ENCODE measurements at regions not wholly inside any gene's neighbourhood (a gene's known extent, or its start where the extent isn't known, plus 50 kb on each side); places are given as distances from the start of the nearest gene placed in this dataset.
A peak's percentile ranks its signal among the peaks of the same experiment; 100 is the strongest.

GRCh38 chr15:66646308-66646707 is 55.7 kb upstream of the SMAD6 start:
- TF ChIP-seq, protein P1, sequence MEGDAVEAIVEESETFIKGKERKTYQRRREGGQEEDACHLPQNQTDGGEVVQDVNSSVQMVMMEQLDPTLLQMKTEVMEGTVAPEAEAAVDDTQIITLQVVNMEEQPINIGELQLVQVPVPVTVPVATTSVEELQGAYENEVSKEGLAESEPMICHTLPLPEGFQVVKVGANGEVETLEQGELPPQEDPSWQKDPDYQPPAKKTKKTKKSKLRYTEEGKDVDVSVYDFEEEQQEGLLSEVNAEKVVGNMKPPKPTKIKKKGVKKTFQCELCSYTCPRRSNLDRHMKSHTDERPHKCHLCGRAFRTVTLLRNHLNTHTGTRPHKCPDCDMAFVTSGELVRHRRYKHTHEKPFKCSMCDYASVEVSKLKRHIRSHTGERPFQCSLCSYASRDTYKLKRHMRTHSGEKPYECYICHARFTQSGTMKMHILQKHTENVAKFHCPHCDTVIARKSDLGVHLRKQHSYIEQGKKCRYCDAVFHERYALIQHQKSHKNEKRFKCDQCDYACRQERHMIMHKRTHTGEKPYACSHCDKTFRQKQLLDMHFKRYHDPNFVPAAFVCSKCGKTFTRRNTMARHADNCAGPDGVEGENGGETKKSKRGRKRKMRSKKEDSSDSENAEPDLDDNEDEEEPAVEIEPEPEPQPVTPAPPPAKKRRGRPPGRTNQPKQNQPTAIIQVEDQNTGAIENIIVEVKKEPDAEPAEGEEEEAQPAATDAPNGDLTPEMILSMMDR (conservative IDR thresholded peaks at IDR 0.05), result no peak
- no peak for DNase-seq (ENCODE audit: extremely low spot score, unreplicated experiment)
- Mint-ChIP-seq H3K36me3 (no peaks in the 10 kb centered on the region), H3K27me3 (no peaks in the 10 kb centered on the region), H3K4me1 (ENCODE audit: unreplicated experiment) (peaks cover 21% of the 10 kb centered on the region), H3K4me3 (no peak overlapping the region), H3K9me3 (no peaks in the 10 kb centered on the region), H3K27ac (no peak overlapping the region)

- H3K4me3 Mint-ChIP-seq, result no peak overlapping the region
- H3K36me3 Mint-ChIP-seq, result no peaks in the 10 kb centered on the region
- no peak for DNase-seq (ENCODE audit: extremely low spot score, unreplicated experiment)
- no peak overlapping the region for H3K27ac Mint-ChIP-seq
- H3K4me1 Mint-ChIP-seq (ENCODE audit: unreplicated experiment), result peaks cover 21% of the 10 kb centered on the region
- H3K27me3 Mint-ChIP-seq, result no peaks in the 10 kb centered on the region
- no peaks in the 10 kb centered on the region for H3K9me3 Mint-ChIP-seq
- TF ChIP-seq, protein P1 (conservative IDR thresholded peaks at IDR 0.05), result no peak
These were observed 55.2 kb upstream of the SMAD6 start for GRCh38 chr15:66646799-66647198.

GRCh38 chr15:66647358-66647757 is 54.7 kb upstream of the SMAD6 start:
- Mint-ChIP-seq H3K4me3 (no peak overlapping the region), H3K4me1 (ENCODE audit: unreplicated experiment) (peaks cover 27% of the 10 kb centered on the region), H3K36me3 (no peaks in the 10 kb centered on the region), H3K27ac (no peak overlapping the region), H3K27me3 (no peaks in the 10 kb centered on the region), H3K9me3 (no peaks in the 10 kb centered on the region)
- TF ChIP-seq, protein P1 (conservative IDR thresholded peaks at IDR 0.05), result no peak
- DNase-seq (ENCODE audit: extremely low spot score, unreplicated experiment), result no peak

GRCh38 chr15:66648588-66648987 is 53.4 kb upstream of the SMAD6 start:
- DNase-seq (ENCODE audit: extremely low spot score, unreplicated experiment), result no peak
- H3K9me3 Mint-ChIP-seq, result no peaks in the 10 kb centered on the region
- no peaks in the 10 kb centered on the region for H3K36me3 Mint-ChIP-seq
- no peak overlapping the region for H3K27ac Mint-ChIP-seq
- H3K4me3 Mint-ChIP-seq, result no peak overlapping the region
- TF ChIP-seq, protein P1 (conservative IDR thresholded peaks at IDR 0.05), result no peak
- peaks cover 39% of the 10 kb centered on the region for H3K4me1 Mint-ChIP-seq (ENCODE audit: unreplicated experiment)
- no peaks in the 10 kb centered on the region for H3K27me3 Mint-ChIP-seq

GRCh38 chr15:66649235-66649984 is 52.6 kb upstream of the SMAD6 start:
- Mint-ChIP-seq H3K4me1 (ENCODE audit: unreplicated experiment) (peaks cover 42% of the 10 kb centered on the region), H3K9me3 (no peaks in the 10 kb centered on the region), H3K4me3 (no peak overlapping the region), H3K27ac (peak overlapping the region; percentile 27), H3K27me3 (no peaks in the 10 kb centered on the region), H3K36me3 (no peaks in the 10 kb centered on the region)
- no peak for DNase-seq (ENCODE audit: extremely low spot score, unreplicated experiment)
- TF ChIP-seq, protein P1 (conservative IDR thresholded peaks at IDR 0.05), result no peak

Measured in type B pancreatic cell (in vitro differentiated cells).